HG03571 (cell line): ENCODE measurements at regions not wholly inside any gene's neighbourhood (a gene's known extent, or its start where the extent isn't known, plus 50 kb on each side); places are given as distances from the start of the nearest gene placed in this dataset.

Experiments used
- ATAC-seq: cut with Tn5 transposase; IDR thresholded peaks from one replicate; pipeline ENCODE4 v1.9.1; 2021; ENCODE audit not compliant: unreplicated experiment

DNA sequence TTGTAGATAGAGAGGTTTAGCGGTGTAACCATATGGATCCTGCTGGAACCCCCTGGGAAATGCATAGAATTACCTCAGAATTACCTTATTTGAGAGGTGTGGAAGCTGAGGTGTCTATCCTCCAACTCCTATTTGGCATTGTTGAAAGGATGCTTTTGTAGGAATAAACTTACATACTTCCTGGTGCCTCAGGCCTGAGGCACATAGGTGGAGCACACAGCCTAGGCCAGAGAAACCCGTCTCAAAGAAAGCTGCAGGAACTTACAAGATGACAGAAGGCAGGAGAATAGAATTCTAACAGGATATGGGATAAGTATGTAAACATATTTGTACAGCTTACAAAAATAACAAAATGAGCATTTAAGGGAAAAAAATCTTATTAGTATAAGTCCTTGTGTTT lies 1507.2 kb upstream of the ZEB2 start:
- ATAC-seq = no peak

DNA sequence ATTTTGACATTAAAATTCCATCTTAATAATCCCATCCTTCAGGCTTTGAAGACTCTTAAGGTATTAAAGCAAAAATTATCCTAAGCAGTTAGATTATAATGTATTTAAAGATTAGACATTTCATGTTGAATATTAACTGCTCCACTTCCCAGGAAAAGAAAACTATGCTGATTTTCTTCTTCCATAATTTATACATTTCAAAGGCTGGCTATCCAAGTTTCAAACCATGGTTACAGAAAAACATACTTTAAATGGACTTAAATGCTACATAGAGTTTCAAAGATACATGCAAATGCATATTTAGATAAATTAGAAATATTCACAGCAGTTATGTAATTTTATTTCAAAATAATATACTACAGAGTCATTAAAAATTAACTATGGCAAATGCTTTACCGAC lies 1505.6 kb upstream of the ZEB2 start:
- ATAC-seq = no peak

DNA sequence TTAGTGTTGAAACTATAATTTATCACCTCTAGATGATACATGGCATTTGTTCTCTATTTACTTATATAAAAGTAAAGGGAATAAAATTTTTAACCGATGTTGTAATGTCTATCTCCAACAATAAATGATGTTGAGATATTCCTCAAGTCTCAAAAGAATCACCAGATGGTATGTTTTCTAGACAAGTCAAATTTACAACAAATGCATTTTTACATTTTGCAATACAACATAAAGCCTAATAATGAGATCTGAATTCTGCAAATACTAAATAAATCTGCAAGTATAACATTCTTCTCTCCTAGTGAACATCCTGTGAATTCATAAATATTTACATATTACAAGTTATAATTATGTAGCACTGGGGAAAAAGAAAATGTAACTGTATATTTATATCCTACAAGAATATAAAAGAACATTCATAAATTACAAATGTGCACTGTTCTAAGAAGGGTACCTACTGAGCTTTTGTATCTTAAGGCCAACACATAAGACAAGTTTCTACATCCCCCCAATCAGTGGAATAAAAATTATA lies 1504.4 kb upstream of the ZEB2 start:
- no peak for ATAC-seq

DNA sequence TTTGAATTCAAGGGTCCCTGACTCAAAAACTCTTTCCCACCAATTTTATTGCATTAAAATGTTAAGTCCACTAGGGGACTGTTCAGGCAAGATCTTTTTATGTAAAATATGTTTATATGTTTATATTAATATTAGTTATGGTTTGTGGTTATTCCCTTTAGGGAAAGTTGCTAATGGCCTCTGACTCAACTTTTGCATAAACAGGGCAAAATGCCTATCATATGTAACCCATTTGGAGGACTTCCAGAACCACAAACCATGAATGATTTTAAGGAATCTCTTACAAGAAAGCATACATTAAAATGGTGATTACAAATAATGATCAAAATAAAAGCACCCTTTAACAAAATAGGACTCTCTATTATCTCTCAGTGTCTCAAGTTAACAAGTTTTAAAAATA lies 1484.5 kb upstream of the ZEB2 start:
- ATAC-seq = no peak

DNA sequence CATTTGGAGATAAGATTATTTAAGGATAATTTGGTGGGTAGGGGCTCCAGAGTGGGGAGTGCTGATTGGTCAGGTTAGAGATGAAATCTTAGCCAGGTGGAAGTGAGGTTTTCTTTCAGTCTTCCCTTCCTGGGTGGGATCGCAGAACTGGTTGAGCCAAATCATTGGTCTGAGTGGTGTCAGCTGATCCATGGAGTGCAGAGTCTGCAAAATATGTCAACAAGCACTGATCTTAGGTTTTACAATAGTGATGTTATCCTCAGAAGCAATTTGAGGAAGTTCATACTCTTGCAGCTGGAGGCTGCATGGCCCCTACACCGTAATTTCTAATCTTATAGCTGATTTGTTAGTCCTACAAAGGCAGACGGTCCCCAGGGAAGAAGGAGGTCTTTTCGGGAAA lies 1483.4 kb upstream of the ZEB2 start:
- ATAC-seq = no peak

DNA sequence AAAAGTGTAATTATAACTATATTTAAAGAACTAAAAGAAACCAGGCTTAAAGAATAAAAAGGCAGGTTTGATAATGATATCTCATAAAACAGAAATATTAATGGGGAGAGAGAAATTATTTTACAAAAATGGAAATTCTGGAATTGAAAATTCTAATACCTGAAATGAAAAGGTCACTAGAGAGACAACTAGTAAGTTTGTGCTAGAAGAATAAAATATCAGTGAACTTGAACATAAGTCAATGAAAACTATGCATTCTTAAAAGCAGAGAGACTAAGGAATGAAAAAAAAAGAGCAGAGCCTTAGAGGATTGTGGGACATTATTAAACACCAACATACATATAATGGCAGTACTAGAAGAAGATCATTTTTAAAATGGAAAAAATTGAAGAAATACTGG lies 1475.0 kb upstream of the ZEB2 start:
- no peak for ATAC-seq

DNA sequence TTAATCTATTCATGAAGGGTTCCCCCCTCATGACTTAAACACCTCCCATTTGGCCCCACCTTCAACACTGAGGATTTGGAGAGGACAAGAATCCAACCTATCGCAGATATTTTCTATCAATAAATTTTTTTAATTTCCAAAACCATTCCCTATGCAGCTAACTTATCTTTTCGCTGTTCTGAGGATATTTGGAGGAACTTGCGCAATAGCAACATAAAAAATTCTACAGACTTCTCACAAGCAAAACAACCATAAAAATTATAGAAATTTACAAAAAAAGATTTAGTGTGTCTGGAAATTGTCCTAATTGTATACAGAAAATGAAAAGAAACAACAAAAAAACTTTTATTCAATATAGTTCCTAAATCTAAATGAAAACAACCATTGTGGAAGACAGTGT lies 1472.7 kb upstream of the ZEB2 start:
- no peak for ATAC-seq

DNA sequence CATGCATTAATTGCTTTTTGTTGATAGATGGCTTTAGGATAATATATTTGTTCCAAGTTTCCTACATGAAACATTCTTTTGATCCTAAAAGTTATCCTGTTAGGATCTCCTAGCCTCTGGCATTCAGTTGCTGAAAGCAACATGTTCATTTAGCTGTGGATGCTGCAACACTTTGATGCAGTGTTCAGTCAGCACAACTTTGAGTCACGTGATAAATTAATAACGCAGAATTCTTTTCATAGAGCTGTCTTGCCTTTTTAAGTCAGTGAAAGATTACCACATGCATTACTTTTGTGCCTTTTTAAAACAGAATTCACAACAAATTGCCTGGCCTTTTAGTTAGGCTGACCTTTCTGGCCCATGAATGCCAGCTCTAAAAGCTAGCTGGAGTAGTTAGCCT lies 1467.9 kb upstream of the ZEB2 start:
- no peak for ATAC-seq

DNA sequence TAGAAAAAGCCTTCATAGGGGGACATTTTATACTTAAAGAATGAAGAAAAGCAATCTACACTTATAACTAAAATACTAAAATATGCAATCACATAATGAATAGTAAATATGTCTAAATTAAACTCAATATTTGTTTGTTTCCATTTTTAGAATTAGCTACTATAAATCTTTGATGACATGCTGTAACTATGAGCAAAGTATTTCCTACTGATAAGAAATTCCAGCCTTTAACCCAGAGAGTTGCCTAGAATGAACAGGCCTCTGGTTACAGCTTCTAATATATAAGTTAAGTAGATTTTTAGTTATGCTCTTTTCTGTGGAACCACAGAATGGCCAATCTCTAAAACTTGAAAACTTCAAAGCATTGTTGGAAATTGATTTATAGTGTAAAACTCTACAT lies 1465.6 kb upstream of the ZEB2 start:
- no peak for ATAC-seq

DNA sequence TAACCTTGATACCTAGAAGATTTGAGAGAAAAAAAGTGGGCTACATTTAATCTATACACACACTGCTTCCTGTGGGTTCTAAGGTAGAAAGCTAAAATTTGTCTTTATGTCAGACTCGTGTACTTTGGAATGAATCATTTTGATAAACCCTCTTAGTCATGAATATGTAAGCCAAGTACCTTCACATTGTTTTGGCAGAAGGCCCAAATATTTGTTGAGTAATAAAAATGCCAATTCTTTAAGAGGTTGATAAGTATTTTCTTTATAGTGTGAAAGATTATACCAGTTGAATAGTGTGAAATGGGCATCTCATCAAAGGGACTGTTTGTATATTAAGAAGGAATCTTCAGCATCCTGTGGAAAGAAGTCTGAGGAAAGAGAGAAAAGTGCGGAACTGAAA lies 1464.7 kb upstream of the ZEB2 start:
- no peak for ATAC-seq

DNA sequence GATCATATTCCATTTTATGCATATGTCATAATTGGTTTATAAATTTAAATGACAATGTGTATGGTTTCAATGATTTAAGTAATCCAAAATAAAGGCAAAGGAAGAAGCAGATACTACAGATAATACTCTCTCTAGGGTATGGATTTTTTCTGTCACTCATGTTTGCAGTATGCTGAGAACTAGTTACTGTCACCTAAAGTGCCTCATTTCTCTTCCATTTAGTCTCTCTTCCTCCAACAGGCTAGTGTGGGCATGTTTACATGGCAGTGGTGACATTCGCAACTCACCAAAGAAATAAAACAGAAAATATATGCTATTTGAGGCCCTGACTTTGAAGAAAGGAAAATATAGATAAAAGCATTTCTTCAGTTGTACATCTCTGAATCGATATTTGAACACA lies 1460.4 kb upstream of the ZEB2 start:
- no peak for ATAC-seq

DNA sequence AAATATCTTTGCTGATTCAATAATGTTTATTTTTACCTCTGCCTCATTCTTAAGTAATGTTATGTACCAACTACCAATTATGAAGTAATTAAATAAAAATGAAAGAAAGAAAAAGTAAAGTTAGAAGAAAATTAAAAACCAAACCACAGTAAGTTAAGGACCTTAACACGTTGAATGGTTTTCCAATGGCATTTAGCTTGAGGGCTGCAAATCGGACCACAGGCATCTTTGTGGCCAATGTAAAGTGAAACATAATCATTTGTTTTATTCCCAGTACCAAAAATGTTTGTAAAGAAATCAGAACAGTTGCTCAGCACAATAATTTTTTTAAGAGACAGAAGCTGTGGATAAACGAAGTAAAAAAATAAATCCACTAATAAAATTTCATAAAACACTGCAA lies 1455.5 kb upstream of the ZEB2 start:
- no peak for ATAC-seq

DNA sequence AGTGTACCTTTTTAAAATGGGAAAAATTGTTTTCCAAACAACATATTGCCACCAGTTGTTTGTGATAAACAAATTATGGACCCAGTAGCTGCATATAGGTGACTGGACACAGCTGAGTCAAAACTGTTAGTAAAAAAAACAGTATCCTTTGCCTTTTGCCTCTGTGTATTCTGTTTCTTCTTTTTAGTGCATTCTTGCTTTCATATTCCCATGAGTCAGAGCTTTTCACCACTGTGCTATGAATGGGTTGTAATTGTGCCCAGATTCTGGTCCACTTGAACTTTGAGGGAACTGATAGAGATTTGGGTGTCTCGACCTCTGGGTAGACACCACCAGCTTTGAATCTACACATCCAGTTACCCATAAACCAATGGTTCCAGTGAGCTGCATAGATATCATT lies 1441.9 kb upstream of the ZEB2 start:
- ATAC-seq = no peak

DNA sequence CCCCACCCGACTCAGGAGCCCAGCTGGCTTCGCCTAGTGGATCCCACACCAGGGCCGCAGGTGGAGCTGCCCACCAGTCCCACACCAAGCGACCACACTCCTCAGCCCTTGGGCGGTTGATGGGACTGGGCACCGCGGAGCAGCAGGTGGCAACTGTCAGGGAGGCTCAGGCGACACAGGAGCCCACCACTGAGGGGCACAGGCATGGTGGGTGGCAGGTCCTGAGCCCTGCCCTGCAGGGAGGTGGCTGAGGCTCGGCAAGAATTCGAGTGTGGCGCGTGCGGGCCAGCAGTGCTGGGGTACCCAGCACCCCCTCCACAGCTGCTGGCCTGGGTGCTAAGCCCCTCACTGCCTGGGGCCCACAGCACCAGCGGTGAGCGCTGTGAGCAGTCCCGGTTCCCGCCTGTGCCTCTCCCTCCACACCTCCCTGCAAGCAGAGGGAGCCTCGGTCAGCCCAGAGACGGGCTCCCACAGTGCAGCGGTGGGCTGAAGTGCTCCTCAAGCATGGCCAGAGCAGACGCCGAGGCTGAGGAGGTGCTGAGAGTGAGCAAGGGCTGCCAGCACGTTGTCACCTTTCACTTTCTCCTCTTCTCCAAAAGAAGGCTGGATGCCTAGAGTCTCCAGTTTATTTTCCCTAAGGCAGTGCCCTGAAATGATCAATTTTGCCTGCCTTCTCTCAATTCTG lies 1440.7 kb upstream of the ZEB2 start:
- no peak for ATAC-seq

DNA sequence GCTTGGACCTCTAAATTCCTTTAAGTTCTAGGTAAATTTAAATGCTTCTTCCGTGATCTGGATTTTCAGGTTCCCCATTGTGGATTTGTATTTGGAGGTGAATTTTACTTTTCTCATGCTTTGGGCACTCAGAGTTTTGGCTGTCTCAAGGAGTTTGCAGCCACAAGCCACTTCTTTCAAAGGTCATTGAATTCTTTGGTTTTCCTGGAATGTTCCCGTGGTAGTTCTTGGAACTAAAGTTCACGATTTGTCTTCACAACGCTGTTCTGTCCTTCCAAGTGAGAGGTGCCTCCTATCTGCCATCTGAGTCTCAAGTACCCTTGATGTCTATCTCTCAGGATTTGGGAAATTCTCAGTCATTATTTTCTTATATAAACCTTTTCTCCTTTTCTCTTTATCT lies 1438.7 kb upstream of the ZEB2 start:
- no peak for ATAC-seq

DNA sequence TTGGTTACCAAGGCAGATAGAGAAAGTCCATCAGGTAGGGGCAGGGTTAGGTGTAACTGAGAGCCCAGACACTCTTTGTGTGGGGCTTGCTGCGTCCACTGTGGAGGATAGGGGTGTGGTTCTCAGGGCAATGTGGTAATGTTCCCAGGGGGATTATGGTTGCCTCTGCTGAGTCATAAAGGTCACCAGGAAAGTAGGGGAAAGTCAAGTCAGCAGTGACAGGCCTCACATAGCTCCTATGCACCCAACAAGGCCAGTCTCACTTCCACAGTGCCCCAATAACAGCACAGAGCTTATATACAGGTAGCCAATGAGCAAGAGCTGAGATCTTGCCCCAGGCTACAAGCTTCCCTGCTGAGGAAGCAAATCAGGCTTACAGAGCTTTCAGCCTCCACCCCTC lies 1438.0 kb upstream of the ZEB2 start:
- ATAC-seq = no peak

DNA sequence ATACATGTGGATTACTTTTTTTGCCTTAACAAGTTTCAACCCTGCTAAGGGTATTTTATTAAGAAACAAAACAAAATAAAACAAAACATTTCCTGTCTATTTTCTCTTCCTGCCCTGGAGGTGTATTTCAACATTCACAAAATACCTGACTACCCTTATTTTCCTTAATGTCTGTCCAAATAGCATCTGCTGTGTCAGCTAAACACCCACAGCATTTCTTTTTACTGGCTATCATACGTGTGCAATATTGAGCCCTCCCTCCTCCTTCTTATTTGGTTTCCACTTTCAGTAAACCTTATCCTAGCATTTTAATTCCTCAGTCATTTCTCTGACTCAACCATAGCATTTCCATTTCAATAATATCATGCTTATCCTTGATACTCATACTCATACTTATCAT lies 1420.0 kb upstream of the ZEB2 start:
- no peak for ATAC-seq

DNA sequence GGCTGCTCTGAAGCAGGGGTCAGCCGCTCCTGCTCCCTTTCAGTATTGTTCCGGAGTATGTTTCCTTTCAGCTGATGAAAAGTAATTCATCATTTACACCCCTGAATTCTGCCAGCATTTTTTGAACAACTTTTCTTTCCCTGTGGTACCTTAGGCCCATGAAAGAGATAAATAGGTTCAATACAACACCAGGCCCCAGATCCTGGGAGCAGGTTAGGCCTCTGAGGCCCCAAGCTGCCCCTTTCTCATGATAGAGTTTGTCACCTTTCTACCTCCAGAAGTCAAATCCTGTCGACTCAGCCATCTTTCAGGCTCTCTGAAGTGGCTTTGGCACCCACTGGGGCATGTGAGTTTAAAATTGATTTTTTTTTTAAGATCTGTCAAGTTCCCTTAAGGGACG lies 1415.1 kb upstream of the ZEB2 start:
- no peak for ATAC-seq

DNA sequence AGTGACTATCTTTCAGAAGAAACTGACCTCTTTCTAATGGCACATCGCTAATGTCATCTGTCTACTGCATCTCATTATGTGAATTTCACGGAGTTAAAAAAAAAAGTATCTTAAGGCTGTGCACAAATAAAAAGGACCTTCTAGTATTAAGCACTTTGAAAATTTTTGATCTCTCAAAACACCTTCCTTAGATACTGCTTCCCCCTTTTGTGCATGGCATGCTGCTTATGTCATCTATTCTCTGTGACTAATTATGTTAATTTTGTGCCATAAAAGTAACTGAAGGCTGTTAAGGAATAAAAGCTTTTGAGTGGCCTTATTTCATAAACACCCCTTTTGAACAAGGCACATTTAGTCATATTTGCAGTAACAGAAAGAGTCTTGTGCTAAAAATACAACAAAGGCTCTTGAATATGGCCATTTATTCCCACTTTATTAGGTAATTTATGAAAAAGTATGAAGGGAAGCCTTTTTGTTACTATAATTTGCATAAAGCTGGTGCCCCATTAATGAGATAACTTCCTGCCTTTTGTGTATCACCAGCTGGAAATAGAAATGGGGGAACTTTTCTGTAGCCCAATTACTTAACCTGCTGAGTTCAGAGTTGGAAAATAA lies 1412.0 kb upstream of the ZEB2 start:
- ATAC-seq = no peak

DNA sequence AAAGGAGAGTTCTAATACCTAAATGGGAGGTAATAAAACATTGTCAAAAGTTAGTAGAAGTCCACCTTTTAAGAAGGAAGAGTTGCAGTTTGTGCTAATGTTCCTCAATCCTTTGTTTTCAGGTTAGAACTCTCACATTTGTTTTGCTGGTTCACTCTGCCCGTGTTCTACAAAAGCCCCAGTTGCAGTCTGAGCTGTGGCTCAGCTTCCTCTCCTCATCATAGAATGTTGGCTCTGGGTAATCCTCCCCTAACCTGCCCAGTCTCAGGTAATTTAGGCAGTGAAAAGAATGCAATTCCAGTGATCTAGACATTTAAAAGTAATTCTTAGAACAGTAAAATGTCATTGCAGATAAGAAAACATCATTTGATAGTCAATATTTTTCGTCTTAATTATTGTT lies 1410.4 kb upstream of the ZEB2 start:
- ATAC-seq = no peak

DNA sequence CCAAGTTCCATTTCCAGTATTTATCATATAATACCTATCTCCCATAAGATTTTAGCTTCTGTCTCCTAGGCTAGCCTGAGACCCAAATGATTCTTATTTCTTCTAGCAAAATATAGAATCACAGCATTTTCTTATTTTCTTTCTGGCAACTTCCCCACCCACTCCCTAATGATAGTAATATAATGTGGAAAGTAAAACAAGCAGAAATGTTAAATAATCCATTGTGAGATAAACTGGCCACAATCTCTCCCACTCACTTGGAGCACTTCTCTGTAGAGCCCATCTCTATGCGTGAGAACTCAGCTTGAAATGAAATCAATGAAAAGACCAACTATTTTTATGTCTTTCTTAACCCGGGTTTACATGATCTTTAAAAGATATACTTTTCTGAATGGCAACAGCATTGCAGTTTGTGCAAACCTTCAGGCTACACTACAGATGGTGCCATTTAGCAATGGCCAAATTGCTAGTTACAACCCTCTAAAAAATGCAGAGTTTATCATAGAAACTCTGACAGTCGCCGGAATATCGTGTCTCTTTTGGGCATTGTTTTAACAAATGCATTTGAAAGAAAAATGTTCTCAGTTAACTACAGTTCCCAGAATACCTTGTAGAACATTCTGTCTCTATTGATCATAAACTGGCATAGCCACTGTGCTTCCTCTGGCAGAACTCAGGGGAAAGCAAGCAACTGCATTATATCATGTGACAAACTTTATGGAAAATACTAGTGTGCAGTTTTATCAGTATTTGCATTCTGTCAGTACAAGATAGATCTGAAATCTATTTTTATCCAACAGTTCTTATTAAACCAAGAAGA lies 1407.4 kb upstream of the ZEB2 start:
- no peak for ATAC-seq

DNA sequence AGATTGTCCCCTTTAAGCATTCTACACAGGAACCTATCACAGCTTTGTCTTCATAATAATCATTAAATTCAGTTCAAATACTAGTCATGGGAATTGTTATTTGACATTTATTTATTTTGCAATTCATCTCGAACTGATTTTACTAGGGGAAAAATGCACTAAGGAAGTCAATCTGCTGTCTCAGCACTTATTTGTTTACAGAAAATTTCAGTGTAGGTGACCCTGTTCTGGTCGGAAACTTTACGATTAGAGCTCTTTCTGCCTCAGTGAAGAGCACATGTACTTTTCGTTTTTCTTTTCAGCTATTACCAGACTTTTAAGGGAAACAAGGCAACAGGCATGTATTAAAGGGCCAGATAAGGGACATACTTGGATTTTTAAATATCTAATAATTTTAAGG lies 1405.7 kb upstream of the ZEB2 start:
- ATAC-seq = no peak
